ENCODE measurements at regions not wholly inside any gene's neighbourhood (a gene's known extent, or its start where the extent isn't known, plus 50 kb on each side); places are given as distances from the start of the nearest gene placed in this dataset.
A peak's percentile ranks its signal among the peaks of the same experiment; 100 is the strongest.

DNA sequence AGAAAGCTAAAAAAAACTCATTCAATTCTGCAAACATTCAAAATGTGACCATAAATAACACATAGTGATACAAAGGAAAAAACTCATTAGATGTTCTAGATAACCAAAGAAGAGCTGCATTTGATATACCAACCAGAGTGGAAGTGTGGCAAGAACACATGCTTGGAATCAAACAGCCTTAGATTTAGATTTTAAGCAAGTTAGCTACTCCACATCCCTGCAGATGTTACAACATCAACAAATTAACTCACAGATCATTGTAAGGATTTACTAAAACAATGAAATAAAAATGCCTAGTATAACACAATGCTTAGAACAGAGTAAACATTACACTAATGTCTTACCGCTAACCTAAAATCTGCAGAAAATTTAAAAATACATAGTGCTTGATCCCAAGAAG lies 114.0 kb upstream of the AKIP1 start:
- no peak for DNase-seq

DNA sequence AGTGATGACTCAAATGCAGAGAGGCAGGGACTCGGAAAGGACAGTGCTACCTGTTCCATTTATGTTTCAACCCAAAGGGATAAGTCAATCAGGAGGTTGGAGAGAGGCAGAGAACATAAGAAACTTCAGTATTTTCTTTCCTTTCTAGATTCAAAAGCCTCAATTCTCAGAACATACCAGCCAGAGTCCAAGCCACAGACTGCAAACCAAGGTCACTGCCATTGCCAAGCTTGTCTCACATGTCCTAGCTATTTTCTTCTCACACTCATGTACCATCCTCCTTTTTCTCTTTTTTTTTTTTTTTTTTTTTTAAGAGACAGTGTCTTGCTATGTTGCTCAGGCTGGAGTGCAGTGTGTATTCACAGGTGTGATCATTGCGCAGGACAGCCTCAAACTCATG lies 111.7 kb upstream of the AKIP1 start:
- TF ChIP-seq POLR2A (IDR thresholded peaks at IDR 0.05; ENCODE audit: low read length) (no peak), GATA1 (IDR thresholded peaks at IDR 0.05; ENCODE audit: low read depth, low read length) (no peak)

More for the DNA sequence above, 114.0 kb upstream of the AKIP1 start:
- TF ChIP-seq POLR2A (IDR thresholded peaks at IDR 0.05; ENCODE audit: low read length) (no peak), GATA1 (IDR thresholded peaks at IDR 0.05; ENCODE audit: low read depth, low read length) (no peak)

GRCh38 chr11:8800520-8801110 lies 110.4 kb upstream of the AKIP1 start:
- DNase-seq, result no peak
- TF ChIP-seq GATA1 (IDR thresholded peaks at IDR 0.05; ENCODE audit: low read depth, low read length) (no peak), POLR2A (IDR thresholded peaks at IDR 0.05; ENCODE audit: low read length) (no peak)

More for the DNA sequence above, 111.7 kb upstream of the AKIP1 start:
- DNase-seq, result no peak

DNA sequence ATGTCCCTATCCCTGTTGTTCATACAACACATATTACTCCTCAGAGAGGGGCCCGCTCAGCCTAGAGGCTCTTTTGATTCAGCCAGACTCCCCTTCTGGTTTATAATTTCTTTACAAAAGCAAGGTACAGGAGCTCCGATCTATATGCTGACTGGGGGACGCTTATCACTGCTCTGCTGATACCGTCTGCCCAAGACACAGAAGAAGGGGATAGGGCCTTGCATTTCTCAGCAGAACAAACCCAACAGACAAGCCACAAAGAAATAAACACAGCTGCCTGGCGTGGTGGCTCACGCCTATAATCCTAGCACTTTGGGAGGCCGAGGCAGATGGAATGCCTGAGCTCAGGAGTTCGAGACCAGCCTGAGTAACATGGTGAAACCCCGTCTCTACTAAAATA lies 109.9 kb upstream of the AKIP1 start:
- DNase-seq, result no peak
- TF ChIP-seq POLR2A (IDR thresholded peaks at IDR 0.05; ENCODE audit: low read length) (no peak), GATA1 (IDR thresholded peaks at IDR 0.05; ENCODE audit: low read depth, low read length) (no peak)

- TF ChIP-seq POLR2A (IDR thresholded peaks at IDR 0.05; ENCODE audit: low read length), result no peak
- TF ChIP-seq GATA1 (IDR thresholded peaks at IDR 0.05; ENCODE audit: low read depth, low read length), result no peak
- no peak for DNase-seq
These were observed 108.7 kb upstream of the AKIP1 start for GRCh38 chr11:8802251-8802650.

DNA sequence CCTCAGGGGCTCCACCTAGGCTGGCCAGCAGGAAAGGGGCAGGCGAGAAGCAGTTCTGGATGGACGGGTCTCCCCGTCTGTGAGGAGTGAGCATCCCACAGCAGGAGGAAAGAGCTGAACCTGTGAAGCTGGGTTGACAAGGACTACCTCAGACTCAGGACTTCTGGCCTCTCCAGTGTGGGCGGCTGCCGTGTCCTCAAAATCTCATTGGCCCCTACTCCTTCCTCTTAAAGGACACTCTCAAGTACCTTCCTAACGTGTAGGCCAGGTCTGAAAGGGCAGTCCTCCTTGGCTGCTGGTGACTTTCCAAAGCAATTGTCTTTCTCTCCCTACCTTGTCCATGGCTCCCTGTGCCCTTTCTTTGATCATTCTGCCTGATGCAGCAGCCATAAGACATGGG lies 107.0 kb upstream of the AKIP1 start:
- no peak for TF ChIP-seq GATA1 (IDR thresholded peaks at IDR 0.05; ENCODE audit: low read depth, low read length)
- no peak for TF ChIP-seq POLR2A (IDR thresholded peaks at IDR 0.05; ENCODE audit: low read length)

GRCh38 chr11:8805296-8805695 lies 105.7 kb upstream of the AKIP1 start:
- TF ChIP-seq POLR2A (IDR thresholded peaks at IDR 0.05; ENCODE audit: low read length) (no peak), GATA1 (IDR thresholded peaks at IDR 0.05; ENCODE audit: low read depth, low read length) (no peak)
- no peak for DNase-seq

More for the DNA sequence above, 107.0 kb upstream of the AKIP1 start:
- no peak for DNase-seq

DNA sequence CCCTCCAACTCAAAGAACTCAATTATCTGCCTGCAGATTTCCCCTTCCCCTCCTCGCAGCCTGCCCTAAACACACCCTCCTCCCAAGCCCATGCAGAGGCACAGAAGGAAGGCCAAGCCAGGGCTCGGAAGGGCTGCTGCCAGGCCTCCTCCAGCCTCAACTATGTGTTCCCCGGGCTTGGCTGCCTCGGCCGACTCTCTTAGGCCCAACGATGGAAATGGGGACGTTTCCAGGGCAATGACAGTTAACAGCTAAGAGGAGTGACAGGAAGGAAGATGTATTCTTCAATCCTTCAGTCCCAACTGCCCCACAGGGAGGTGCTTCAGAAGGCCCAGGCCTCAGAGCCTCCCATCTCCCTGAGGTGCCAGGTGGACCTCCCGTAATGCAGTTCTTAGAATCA lies 104.0 kb upstream of the AKIP1 start:
- TF ChIP-seq GATA1 (IDR thresholded peaks at IDR 0.05; ENCODE audit: low read depth, low read length) (no peak), POLR2A (IDR thresholded peaks at IDR 0.05; ENCODE audit: low read length) (no peak)
- no peak for DNase-seq

- no peak for DNase-seq
- TF ChIP-seq POLR2A (IDR thresholded peaks at IDR 0.05; ENCODE audit: low read length) (no peak), GATA1 (IDR thresholded peaks at IDR 0.05; ENCODE audit: low read depth, low read length) (no peak)
These were observed 103.3 kb upstream of the AKIP1 start for GRCh38 chr11:8807544-8808225.

GRCh38 chr11:8808226-8808585 lies 102.8 kb upstream of the AKIP1 start:
- no peak for TF ChIP-seq POLR2A (IDR thresholded peaks at IDR 0.05; ENCODE audit: low read length)
- TF ChIP-seq GATA1 (IDR thresholded peaks at IDR 0.05; ENCODE audit: low read depth, low read length), result no peak
- DNase-seq, result no peak

DNA sequence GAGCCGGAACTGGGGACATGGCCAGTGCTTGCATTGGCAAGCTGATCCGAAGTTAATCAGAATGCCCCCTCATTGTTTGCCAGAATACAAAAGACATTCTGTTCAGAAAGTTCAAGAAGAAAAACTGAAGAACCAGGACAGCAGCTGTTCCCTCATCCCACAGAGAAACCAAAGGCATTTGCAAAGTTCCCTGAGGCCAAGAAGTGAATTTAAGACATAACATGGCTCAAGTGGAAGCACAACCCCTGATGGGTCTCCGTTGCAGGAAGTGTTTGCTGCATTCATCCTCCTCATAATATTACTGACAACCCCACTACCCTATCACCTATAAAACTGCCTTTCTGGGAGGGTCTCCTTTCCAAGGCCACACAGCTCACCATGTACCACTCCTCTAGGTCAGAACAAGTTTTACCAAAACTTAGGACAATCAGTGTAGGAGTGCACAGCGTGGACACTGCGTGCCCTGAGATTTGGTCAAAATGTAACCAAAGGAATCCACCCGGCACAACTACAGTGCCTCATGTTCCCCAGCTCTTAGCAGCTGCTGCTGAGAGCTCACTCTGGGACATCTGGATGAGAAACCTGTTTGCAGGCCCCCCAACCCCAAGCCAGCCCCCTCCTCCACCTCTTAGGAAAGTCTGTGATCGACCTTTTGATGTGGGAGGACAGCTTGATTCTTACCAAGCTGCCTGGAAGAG lies 101.6 kb upstream of the AKIP1 start:
- no peak for TF ChIP-seq GATA1 (IDR thresholded peaks at IDR 0.05; ENCODE audit: low read depth, low read length)
- TF ChIP-seq POLR2A (IDR thresholded peaks at IDR 0.05; ENCODE audit: low read length), result no peak
- DNase-seq, result no peak

DNA sequence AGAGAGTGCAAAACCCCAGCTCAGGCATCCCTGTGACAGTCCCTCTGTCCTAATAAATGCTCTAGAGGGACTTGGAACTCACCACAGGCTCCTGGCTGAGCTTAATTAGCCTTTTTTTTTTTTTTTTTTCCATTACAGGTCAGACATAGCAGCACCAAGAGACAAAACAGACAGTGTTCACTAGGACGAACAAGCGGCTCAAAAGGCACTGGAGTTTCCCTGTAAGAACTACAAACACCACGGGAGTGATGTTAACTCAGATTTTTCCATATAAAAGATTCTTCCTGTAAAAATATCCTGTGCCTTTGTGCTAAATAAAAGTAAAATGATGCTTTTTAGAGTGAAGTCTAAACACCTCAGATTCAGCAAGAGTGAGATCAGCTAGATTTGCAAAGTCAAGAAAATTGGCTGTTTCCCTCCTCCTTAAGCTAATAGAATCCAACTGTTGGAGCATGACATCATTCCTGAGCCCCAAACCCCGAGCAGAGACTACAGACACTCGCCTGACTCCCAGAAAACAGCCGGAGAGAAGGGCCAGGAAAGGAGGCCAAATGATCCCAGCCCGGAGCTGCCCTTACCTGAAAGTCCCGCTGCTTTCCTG lies 101.0 kb upstream of the AKIP1 start:
- TF ChIP-seq GATA1 (IDR thresholded peaks at IDR 0.05; ENCODE audit: low read depth, low read length) (no peak), POLR2A (IDR thresholded peaks at IDR 0.05; ENCODE audit: low read length) (no peak)
- no peak for DNase-seq

- DNase-seq, result peak; percentile 36 to 41
- TF ChIP-seq POLR2A (IDR thresholded peaks at IDR 0.05; ENCODE audit: low read length) (no peak), GATA1 (IDR thresholded peaks at IDR 0.05; ENCODE audit: low read depth, low read length) (no peak)
These were observed 100.3 kb upstream of the AKIP1 start for GRCh38 chr11:8810540-8811301.

GRCh38 chr11:8811571-8811970 lies 99.4 kb upstream of the AKIP1 start:
- TF ChIP-seq GATA1 (IDR thresholded peaks at IDR 0.05; ENCODE audit: low read depth, low read length), result no peak
- no peak for TF ChIP-seq POLR2A (IDR thresholded peaks at IDR 0.05; ENCODE audit: low read length)
- no peak for DNase-seq
